HG03175 (cell line): ENCODE measurements at regions not wholly inside any gene's neighbourhood (a gene's known extent, or its start where the extent isn't known, plus 50 kb on each side); places are given as distances from the start of the nearest gene placed in this dataset.

Experiments
- ATAC-seq: cut with Tn5 transposase; IDR thresholded peaks from one replicate; pipeline ENCODE4 v1.9.1; 2021; ENCODE audit warnings: mild to moderate bottlenecking, moderate library complexity; ENCODE audit not compliant: unreplicated experiment

DNA sequence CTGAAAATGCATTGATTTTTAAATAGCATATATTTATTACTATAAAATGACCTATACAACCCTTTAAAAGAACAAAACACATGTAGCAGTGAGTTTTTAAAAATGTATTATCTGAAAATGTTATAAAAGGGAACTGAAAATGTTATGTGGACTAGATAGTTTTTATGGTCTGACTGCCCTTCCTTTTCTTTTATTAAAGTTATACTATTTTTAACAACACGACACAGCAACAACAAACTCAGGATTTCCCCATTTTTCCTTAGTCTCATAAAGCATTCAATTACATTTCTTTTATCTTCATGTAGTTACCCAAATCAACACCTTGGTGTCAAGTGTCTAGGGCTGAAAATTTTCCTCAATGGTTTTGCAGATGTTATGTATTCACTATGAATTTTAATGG, 132.8 kb upstream of the TMEFF2 start:
- no peak for ATAC-seq

DNA sequence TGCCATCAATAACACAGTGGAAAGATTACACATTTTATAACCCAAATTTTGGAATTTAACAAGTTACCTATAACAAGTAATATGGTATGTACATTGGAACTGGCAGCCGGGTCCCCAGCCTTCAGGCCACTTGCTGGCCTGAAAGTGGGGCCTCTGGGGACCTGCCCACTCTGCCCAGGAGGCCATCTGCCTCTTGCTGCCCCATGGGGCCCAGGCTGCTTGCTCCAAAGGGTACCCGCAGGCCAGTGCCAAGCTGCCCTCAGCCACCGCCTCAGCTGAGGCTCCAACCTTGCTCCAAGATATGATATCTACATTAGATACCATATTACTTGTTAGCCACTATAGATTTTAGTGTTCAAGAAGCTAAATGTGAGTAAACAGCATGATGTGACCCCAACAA, 120.8 kb upstream of the TMEFF2 start:
- no peak for ATAC-seq

DNA sequence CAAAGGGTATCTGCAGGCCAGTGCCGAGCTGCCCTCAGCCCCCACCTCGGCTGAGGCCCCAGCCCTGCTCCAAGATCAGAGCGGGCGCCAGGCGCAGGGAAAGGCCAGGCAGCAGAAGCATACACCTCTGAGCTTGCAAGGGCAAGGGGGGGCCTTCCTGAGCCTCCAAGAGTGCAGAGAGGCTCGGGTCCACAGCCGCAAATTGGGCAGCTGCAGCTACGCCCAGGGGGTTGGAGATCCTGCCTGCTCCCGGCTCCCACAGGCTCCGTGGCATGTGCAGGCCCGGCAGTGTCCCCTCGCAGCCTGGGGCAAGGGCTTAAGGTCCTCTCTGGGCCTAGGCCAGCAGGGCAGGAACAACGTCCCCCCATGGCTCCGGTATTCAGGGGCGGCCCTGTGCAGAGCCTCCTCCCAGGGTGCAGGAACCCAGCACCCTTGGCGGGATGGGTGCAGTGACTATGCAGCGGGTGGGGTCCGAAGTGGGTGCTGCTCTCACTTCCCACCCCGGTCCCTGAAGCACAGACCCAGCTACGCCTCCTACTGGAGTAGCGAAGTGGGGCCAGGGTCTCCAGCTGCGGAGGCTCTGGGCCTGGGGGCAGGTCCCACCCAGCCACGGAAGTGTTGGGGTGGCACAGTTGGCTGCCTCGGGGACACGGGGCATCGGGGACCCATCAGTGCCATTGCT, 120.2 kb upstream of the TMEFF2 start:
- ATAC-seq: no peak

DNA sequence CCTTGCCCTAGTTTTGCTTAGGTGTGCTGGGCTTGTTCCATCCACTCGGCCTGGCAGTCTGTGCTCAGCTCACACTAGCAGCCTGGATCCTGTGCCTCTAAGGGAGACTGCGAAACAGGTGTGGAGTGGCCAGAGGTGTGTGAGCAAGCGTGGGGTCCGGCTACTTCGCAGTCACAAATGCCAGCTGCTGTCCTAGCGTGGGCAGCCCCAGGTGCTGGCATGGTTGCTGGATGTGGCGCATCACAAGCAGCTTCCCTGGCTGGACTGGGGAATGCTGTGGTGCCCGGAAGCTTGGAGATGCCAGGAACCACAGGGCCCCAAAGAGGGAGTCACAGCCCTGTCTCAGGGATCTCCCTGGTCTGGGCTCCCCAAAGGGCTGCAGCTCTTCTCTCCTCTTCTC, 119.0 kb upstream of the TMEFF2 start:
- ATAC-seq: no peak

DNA sequence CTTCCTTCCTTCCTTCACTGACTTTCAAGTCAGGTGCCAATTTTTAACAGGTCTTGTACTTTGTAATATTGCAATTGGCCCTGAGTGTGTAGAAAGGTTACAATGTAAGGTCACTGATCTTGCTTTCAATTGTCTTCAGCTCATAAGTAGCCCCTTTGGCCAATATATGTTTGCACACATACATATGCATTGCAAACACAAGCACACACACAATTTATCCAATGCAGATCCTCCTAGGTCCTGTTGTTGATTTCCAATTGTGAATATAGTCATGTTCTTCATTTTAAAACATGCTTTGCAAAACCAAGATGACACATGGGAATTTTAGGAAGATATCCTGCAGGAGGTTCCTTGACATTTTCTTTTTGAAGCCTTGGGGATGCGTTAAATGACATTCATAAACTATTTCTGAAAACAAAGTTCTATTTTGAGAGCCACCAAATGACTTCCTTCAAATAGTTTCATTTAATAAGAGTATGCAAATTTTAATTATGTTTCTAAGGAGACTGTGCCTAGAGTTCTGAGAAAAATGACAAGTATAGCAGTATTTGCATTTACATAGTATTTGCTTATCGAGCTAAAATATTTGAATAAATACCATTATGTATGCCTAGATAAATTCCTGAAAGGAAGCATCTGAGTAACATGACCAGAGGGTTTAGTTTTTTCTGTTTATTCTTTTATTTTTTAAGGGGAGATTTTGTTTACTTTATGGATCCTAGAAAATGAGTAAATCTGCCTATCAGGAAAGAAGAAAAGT, 117.1 kb upstream of the TMEFF2 start:
- ATAC-seq: no peak

DNA sequence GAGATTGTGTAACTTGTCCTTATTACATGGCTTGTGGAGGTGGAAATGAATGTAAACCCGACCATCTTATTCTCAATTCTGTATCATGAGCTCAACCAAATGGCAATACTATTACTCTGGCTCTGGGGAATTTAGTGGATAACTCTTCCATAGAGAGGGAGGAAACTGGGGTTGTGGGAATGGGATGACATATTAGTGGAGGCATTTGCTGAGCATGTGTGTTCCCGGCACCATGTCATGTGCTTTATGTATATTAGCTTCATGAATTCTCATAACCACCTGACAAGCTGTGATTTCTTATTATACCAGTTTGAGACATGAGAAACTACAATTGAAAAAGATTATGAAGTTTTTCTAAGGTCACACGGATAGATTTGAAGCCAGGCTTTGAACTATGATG, 112.8 kb upstream of the TMEFF2 start:
- no peak for ATAC-seq

DNA sequence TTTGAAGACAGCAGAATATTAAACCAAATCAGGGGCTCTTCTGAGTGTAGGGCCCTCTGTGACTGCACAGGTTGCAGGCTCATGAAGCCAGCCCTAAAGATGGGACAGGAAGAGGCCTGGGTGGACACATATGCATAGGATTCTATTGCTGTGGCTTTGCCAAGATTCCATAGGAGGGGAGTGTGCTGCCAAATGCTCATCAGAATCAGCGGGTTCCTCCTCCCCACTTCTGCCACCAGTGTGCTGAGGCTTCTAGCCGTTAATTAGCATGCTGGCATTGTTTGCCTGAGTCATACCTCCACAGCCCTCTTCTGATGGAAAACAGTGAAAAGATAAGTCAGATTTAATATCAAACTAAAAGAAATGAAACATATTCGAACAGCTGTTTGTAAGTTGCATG, 103.9 kb upstream of the TMEFF2 start:
- ATAC-seq: no peak

DNA sequence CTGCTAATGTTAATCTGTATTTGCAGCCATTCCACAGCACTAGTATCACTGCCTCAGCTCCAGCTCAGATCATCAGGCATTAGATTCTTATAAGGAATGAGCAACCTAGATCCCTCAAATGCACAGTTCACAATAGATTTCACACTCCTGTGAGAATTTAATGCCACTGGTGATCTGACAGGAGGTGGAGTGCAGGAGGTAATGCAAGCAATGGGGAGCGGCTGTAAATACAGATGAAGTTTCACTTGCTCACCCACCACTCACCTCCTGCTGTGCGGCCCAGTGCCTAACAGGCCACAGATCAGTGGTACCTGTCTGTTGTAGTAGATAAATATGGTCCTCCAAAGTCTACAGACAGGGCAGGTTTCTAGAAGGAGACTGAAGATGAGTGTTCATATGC, 97.7 kb upstream of the TMEFF2 start:
- no peak for ATAC-seq

DNA sequence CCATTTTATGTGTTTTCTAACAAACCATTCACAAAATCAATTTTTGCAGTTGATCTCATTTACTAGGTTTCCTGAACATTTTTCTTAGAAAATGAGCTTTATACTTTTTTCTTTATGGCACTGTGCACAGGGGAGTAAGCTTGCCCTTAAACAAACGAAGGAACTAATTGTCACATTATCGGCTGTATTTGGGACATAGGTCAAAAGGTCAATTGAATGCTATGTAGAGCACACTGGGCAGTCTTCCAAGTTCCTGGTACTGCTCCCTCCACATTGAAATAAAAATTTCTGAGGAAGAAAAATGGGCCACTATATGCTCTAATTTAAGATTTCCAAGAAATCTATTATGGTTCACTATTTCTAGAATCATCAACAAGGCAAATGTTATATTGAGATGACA, 93.6 kb upstream of the TMEFF2 start:
- no peak for ATAC-seq

DNA sequence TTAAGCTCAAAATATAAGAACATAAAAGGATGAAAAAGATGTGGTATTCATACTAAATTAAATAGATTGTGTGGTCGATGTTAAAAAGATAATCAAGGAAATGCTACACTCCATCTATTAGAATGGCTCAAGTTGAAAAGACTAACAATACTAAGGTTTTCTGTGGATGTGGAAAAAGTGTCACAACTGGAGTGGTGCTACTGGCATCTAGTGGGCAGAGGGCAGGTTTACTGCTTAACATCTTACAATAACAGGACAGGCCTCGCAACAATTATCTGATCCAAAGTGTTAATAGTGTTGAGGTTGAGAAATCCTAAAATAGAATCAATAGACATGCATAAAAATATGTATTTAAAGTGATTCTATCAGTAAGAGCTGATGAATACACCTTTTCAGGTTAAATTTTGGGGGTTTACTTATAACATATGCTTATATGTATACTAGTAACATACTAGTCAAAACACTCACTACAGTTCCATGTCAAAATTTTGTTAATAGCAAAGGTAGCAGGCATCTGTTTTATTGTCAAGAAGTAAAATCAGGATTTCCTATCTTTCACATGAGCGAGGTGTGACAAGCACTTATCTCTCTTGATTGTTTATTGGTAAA, 91.5 kb upstream of the TMEFF2 start:
- ATAC-seq: peak; percentile 41

DNA sequence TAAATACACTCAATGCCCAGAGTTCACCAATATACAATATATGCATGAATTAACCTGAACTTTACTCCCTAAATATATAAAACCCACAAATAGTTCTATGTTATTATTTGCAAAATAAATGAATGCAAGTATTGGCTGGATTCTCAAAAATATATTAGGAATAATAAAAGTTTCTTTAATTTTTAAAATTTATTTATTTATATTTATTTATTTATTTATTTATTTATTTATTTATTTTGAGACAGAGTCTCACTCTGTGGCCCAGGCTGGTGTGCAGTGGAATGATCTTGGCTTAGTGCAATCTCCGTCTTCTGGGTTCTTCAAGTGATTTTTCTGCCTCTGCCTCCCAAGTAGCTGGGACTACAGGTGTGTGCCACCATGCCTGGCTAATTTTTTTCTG, 88.7 kb upstream of the TMEFF2 start:
- no peak for ATAC-seq

DNA sequence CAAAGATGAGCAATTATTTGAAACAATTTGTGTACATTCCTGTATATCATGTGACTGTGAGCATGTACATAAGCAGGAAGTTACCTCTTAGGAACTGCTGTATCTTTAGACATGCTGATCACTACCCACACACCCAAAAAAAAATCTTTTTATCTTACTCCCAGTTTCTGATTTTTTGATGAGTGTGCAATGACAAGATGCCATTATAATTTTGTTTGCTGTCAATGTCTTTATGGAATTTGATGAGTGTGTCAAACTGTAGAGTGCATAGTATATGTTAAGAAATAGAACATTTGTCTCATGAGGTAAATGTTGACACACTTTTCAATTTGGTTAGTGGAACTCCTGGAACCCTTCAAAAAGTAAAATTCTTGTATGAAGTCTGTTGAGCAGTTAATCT, 84.0 kb upstream of the TMEFF2 start:
- ATAC-seq: no peak

DNA sequence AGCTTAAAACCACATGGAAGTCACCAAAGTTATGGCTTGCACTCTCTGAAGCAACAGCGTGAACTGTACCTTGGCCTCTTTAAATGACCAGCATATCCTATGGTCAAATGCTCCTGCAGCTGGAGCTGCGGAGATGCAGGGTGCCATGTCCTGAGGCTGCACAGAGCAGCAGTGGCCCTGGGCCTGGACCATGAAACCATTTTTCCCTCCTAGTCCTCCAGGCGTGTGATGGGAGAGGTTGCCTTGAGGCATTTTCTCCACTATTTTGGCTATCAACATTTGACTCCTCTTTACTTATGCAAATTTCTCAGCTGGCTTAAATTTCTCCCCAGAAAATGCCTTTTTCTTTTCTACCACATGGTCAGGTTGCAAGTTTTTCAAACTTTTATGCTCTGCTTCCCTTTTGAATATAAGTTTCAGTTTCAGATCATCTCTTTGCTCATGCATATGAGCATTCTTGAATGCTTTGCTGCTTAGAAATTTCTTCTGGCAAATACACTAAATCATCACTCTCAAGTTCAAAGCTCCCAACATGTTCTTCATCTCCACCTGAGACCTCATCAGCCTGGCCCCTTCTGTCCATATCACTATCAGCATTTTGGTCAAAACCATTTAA, 82.9 kb upstream of the TMEFF2 start:
- peak; percentile 42 for ATAC-seq

DNA sequence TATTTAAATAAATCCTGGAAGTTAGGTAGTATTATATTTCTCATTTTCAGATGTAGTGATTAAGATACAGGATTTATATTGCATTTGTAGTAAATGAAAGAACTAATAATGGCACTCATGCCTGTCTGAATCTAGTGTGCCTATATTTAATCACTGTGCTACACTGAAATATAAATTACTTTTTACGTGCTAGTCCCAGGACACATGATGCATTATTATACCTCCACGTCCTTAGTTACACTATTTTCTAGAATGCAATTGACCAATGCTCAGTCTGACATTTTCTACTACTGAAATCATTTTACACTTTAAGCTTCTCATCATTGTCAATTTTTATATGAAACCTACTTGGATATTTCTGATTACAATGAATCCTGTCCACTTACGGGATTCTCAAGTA, 80.9 kb upstream of the TMEFF2 start:
- ATAC-seq: no peak

DNA sequence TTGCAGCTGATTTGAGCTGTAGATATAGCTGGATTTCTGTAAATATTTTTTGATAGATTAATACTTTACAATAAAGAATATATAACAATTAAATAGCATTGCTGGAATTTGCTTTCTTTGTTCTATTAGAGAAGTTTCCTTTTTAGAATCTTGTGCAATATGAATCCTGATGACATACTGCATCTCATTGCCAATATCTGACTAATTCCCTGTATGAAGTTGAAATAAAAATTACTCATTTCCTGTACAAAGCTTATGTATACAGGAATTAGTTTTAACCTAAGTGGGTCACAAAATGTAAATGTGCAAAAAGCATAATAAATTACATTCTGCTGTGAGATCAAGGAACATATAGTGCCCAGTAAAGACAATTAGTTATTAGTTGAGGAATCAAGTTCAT, 72.8 kb upstream of the TMEFF2 start:
- ATAC-seq: no peak

DNA sequence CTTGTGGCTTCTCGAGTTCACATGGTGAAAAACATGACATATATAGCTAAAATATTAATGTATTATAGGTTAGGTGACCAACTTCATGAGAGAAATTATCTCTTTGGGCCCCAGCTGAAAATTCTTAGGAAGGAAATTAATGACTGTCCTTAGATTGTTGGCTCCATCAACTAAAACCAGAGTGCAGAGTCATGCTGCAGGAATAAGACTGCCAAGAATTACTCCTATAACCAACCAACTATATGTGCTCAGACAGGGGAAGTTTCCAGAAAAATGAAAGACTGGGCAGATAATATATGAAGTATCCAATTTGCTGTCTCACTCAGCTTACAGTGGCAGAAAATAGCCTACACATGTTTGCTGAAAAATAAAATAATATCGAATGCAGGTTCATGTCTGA, 71.0 kb upstream of the TMEFF2 start:
- no peak for ATAC-seq

DNA sequence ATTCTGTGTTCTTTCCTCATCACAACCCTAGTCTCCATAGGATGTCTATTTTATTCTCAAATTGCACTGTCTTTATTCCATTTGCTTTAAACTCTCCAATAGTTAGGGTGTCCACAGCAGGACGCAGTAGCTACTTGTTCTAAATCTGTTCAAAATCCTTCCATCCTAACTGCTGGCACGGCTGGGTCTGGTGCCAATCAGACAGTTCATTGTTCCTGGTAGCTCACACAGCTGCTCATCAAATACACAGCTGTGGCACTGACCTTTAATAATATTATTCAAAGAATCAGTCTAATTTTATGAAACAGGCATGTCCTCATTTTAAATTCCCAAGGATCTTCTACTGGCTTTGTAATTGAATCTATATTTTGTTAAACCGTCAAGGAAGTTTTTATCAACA, 59.7 kb upstream of the TMEFF2 start:
- ATAC-seq: no peak

DNA sequence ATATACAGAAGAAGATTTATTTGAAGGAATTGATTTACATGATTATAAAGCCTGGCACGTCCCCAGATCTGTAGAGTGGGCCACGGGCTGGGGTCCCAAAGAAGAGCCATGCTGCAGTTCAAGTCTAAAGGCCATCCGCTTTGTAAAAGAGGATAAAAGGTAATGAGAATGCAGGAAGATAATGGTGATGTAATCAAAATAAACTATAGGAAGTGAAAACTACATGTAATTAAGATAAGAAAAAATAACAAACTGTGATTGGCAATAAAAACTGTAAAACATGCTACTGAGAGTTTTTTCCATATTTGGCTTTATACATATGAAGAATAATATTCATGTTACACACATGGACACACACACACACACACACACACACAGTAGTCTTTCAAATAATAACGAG, 59.0 kb upstream of the TMEFF2 start:
- no peak for ATAC-seq

DNA sequence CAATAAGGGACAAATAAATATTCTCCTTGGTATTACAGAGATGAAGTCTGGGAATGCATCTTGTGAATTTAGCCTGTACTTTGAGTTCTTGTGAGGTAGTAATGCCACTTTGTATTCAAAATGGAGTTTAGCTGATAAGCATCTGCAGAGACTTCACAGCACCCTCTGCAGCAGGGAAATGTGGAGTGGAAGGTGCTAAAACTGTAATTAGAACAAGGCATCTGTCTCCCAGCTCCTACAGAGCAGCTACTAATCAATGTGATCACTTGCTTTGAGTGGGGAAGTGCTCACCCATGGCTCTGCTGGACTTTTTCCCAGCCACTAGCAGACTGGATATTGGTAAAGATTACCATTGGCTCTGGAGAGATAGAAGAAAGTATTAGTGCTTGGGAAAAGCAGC, 56.2 kb upstream of the TMEFF2 start:
- no peak for ATAC-seq

DNA sequence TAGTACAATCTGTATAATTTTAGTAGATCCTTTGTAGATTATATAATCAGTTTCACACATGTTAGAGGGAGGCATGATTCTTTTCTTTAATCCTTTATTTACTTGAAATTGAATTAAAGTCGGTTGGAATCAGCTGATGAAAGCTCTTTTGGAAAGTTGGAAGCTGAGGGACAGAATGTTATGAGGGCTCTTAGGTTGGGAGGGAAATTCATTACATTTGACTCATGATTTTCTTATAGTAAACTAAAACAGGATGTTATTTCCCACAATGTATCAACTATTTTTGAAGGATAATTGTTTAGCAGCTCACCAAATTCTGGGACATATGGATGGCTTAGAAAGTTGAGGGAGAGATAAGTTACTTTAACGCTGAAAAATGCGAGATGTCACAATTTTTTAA, 52.7 kb upstream of the TMEFF2 start:
- ATAC-seq: no peak

DNA sequence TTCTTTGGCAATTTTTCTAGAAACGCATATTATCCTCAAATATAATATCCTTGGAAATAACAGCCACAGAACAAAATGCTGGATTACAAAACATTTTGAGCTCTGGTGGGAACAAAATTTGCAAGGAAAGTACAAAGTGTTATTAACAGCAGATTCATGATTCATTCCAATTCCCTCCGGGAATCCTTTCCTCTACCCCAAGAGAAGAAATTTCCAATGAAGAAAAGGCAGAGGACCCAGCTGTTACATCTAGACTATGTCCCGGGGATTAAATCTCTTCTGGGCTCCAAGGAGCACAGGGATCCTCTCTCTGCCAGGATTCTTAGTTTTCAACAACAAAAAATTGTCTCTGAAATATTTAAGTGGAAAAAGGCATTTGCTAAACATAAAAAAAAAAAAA, 51.6 kb upstream of the TMEFF2 start:
- no peak for ATAC-seq

DNA sequence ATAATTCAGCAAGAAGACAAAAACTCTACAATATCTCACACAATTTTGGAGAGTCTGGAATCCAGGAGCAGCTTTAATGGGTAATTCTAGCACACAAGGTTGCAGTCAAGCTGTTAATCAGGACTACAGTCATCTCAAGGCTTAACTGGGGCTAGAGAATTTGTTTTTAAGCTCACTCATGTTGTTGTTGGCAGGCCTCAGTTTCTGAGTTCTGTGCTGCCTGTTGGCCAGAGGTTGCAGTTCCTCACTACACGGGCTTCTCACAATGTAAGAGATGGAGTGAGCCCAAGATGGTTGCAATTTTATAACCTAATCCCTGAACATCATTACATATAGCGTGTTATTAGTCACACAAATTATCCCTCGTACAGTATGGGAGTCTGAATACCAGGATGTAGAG, 50.6 kb upstream of the TMEFF2 start:
- no peak for ATAC-seq
